DMS114 treated with DMSO at 0.1 percent for 48 hours (cell line): ENCODE measurements at regions not wholly inside any gene's neighbourhood (a gene's known extent, or its start where the extent isn't known, plus 50 kb on each side); places are given as distances from the start of the nearest gene placed in this dataset.

ENCODE experiments used
- DNase-seq: peaks from one replicate; lab custom pipeline; 2025; ENCODE audit not compliant: unreplicated experiment; lab: John Stamatoyannopoulos, UW

DNA sequence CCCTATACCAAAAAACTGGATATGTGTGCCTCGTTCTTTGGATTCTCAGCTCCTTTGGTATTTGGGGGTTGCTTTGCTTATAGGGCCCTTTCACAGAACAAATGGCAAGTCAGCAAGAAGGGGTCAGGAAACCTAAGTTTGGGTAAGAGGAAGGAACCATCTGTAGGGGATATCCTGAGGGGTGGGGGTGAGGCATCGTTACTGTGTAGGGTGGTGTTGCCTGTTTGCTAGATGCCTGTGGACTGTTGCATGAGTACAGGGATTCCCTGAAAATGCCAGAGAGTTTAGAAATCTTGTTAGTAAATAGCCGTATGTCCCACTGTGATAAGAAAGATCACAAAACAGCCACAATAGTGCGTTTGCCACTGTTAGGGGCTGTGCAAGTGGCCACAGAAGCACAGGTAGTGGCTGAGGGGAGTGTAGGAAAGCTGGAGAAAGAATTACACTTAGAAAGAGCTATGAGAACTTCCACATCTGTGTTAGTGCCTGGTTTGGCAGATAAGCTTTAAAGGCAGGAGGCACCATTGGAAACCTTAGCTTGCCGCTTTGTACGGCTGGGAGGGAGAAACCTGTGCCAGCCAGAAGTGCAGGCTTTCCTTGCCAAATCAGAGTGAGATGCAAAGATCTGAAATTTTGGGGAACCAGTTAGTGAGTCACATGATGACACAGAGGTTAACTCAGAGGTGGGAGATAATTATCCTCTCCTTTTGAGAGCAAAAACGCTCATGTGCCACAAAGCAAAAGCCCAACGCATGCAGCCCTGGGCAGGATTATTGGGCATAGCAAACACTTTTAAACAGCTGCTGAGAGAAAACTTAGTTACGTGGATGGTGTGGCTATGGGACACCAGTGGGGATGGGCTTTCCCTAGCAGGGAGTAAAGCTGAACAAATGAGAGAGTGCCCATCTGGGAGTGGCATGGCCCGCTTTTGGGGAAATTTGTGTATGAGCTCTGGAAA lies 343.7 kb downstream of the ARAP2 start:
- DNase-seq, result no peak

DNA sequence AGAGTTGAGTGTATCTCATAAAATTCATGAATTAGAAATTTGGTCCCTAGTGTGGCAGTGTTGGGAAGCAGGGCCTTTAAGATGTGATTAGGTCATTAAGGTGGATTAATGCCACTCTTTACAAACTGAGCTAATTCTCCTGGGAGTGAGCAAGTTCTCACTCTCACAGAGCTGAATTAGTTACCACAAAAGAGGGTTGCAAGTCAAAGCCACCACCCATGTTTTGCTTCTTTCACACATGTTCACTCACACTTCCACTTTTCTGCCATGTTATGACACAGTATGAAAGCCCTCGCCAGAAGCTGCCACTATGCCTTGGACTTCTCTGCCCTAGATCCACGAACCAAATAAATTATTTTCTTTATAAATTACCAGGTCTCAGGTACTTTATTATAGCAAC lies 332.1 kb downstream of the ARAP2 start:
- no peak for DNase-seq

DNA sequence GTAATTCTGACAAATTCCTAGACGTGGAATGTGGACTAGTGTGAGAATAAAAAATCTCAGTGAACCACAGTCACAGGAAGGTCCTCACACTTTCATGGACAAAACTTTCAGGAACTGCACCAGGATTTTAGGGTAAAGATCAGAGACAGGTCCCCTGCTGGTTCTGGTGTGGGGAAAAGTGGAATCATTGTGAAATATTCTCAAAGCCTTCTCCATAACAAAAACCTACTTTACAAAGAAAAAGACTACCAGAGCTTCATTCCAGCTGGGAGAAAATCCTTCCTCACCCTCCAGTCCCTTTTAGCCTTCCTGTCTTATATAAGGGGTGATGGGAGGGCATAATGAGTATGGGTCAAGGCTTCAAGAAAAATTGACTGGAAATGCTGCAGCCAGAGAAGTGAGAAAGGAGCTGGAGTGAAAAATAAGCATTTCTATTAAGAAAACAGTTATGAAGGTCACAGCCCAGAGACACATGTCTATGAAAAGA lies 325.8 kb downstream of the ARAP2 start:
- DNase-seq, result no peak

DNA sequence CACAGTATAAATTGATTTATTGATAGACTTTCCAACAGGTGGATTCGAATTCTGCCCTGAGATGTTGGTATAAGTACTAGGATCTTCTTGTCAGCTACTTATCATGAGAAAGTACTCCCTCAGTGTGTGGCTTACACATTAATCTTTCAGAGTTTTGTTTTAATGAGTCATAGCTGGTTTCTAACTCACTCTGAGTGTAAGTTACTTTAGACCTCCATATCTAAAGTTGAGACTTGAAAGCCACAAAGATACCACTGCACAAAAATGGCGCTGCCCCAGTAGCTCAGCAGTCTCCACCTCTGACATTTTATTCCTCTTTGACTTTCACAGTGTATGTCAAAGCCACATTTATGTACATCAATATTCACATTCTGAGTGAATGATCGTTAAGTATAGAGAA lies 318.5 kb downstream of the ARAP2 start:
- DNase-seq, result no peak

DNA sequence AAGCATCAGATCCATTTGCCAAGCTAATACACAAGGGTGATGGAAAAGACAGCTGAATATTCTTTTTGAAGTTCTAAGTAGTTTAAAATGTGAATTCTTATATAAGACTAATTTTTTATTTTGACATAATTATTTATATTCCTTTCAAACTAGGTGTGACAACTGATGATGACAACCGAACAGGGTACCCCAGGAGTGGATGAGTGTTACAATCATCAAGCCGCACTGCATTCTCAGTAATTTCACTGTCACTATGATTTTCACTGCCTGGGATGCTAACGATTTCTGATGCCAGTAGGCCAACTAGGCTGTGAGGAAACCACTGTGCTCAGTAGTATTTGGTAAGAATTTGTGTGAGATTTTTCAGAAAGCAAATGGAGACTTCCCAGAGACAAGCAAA lies 317.5 kb downstream of the ARAP2 start:
- no peak for DNase-seq

DNA sequence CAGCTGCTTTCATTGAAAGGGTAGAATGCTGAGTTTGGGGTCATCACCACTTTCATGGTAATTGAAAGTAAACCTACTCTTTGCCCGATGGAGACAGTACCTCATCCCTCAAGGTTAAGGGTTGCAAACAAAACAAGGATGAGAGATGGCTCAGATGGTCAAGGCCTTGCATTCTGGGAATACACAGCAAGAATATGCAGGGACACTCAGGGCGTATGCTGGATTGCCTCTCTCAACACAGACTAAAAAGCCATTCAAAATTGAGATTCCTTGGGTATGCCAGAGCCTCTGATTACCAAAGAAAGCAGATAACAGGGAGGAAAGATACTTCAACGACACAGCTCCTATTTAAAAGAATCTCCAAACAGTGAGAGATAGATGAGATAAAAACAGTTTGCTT lies 310.4 kb downstream of the ARAP2 start:
- DNase-seq, result no peak

DNA sequence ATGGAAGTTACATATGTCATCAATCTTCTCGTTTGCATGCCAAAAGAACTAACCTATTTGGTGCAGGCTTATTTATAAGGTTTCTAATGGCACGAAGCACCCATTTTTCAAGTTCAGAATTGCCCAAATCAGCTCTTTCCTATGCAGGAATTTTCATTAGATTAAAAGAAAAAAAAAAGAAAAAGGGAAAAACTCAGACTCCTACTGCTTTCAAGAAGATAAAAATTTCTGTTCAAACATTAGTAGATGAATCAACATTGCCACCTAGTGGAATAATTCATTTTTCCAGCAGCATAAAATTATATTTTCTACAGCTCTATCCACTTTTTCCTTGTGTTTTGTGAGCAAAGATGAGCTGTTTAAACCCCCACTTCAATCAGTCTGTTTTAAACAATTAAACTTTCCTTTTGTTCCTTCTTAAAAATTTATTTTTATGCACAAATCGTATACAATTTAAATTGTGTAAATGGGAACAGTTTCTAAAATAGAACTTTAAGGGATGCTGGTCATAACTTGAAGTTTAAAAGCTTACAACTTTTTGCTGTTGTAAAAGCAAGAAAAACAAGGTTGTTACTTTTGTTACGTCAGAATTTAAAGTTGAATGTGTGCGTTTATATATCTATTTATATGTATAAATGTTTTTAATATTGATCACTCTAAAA lies 309.9 kb downstream of the ARAP2 start:
- DNase-seq, result peak; percentile 11

DNA sequence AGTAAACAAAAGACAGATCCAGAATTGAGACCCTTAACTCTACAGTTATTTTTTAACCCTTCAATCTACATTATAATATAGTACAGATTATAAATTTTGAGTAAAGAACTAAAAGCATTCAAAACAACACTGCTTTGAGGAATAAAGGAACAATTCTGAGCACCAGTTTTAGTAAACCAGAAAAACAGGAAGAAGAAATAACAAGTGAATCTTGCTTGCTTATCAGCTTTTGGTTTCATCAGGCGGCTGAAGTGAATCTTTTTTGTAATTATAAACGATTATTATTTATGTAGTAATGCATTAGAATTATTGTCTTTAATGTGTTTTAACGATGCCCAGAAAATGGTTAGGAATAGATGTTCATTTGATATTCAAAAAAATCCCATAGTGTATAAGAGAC lies 305.4 kb downstream of the ARAP2 start:
- DNase-seq, result no peak

DNA sequence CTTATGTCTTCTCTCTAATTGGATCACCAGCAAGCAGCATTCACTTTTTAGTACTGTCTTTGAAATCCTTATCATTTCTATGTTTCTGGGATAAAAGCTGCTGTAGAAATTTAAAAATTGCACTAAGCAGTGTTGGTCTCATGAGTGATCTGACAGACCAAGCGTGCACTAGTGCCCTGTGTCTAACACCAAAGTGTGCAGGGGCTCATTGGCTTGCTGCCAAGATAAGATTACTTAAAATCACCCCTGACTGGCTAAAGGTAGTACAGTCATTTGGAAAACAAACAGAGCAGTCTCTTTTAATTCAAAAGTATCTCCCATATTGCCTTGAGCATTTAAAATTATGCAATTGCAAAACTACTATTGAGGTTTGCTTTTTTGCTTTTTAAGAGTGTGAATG lies 304.6 kb downstream of the ARAP2 start:
- no peak for DNase-seq

DNA sequence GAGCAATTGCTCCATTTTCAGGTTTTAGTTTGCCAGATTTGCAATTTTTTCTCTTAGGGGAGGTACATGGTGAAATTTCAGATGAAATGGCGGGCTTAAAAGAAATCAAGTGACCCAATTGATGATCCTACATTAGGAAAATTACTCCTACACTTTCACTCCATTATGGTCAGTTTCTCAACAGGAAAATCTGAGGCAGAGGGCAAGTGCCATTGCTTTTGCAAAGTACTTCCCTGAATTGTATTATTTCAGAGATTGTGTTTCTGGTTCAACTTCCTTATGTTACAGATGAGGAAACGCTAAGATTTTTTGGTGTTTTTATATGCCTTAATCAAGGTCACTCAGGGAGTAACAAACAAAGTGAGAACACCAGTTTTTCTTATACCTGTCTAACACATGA lies 302.2 kb downstream of the ARAP2 start:
- DNase-seq, result no peak

DNA sequence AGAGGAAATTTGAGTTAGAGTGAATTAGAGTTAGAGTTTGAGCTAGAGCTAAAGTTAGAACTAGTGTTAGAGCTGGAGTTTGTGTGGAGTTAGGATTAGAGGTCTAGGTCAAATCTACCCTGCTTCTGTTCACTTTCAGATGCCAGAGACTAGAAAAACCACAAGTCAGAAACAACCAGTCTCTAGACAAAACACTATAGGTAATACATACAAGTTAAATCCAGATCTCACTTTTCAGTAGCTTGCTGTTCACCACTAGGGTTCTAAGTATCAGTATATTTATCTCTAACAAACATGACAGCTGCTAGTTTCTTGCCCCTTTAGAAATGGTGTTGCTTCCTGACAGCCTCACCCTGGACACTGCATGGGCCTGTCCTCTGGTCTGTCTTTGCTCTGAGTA lies 300.7 kb downstream of the ARAP2 start:
- DNase-seq, result no peak

DNA sequence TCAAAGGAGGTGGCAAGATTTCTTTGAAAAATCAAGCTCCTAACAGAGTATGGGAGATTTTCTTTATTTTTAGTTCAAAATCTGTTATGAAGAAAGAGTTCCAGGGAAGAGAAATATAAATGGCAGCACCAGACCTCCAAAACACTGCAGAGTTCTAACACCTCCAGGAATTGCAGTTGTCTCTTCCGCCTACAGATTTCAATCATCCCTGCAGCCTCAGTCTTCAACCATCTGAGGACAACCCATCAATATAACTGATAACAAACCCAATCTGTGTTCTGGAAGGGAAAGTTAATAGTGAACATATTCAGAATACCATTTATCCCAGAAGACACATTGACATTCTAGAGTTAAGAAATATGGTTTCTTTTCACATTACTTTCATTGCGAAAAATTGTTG lies 296.1 kb downstream of the ARAP2 start:
- no peak for DNase-seq

DNA sequence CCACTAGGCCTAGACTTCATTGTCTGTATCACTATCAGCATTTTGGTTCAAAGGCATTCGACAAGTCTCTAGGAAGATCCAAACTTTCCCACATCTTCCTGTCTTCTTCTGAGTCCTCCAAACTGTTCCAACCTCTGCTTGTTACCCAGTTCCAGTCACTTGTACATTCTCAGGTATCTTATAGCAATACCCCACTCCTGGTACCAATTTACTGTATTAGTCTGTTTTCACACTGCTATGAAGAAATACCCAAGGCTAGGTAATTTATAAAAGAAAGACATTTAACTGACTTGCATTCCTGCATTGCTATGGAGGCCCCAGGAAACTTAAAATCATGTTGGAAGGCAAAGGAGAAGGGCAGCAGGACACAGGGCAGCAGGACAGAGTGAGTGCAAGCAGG lies 293.9 kb downstream of the ARAP2 start:
- no peak for DNase-seq

DNA sequence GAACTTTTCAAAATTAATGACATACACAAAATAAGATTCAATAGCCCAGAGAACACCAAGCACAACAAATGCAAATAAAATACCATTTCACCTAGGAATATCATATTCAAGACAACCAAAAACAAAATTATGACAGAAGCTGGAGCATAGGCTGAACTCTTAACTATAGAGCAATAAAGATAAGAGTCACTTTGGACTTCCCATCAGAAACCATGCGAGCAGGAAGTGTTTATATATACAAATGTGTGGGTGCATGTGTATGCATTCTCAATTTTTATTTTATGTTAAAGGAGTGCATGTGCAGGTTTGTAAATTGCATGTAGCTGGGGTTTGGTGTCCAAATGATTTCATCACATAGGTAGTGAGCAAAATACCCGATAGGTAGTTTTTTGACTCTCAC lies 291.6 kb downstream of the ARAP2 start:
- DNase-seq, result no peak

DNA sequence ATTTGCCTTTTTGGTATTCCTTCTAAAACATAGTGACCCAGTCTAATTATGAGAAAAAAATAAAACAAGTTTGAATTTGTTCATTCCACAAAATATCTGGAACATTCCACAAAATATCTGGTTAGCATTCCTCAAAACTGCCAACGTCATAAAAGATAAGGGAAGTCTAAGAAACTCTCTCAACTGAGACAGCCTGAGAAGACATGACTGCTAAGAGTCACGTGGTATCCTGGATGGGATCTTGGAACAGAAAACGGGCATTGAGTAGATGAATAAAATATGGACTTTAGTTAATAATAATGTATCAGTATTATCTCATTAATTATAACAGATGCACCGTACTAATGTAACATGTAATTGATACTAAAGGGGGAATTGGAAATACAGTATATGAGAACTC lies 280.9 kb downstream of the ARAP2 start:
- no peak for DNase-seq

DNA sequence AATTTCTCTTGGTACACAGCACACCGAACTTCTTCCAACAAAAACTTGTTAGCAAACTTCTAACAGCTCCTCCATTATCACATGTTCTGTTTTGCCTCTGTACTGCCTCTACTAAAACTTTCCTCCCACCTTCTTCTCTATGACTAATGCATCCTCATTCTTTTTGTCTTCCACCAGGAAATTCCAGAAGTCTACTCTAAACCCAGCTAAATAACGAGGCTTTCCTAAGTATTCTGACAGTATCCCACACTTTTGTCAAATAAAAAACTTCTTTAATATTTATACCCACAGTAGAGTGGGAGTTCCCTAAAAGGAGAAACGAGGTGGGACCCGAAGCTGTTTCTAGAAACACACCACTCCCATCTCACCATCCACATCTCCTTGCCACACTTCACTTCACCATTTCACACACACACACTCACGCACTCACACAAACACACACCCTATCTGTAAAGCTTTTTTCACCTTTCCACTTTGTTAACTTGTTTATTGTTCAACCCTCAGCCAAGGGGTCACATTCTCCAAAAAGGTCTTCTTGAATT lies 280.3 kb downstream of the ARAP2 start:
- no peak for DNase-seq

DNA sequence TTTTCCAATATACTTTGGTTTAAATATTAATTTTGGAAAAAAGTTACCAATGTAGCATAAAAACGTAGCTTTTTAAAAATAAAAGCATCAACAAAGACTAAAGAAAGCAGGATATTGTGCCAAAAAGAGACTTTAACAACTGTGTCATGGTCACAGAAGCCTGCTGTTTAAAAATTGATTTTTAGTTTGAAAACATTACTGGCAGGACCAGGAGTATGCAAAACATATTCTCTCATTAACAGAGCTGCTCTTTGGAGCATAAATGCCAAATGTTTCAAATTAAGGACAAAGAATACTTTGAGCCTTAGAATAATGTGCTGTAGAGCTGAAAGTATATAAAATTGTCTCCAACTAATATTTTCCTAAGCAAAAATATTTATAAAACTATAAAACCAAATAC lies 279.0 kb downstream of the ARAP2 start:
- DNase-seq, result no peak

DNA sequence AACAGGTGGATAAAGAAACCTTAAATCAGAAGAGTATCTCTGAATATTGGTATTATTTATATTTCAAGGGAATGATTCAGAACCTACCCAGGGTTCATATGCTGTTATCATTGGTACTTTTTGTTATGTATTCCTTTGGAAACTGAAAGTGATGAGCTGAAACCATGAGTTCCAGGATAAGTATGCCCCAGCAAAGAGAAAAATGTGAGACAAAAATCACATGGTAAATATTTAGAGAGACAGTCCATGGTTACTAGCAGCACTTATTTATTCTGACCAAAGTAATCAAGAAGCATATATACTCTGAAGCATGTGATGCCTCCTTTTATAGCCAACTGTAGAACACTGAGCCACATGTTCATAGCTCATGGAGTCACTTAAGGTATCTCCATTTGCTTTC lies 277.7 kb downstream of the ARAP2 start:
- no peak for DNase-seq

DNA sequence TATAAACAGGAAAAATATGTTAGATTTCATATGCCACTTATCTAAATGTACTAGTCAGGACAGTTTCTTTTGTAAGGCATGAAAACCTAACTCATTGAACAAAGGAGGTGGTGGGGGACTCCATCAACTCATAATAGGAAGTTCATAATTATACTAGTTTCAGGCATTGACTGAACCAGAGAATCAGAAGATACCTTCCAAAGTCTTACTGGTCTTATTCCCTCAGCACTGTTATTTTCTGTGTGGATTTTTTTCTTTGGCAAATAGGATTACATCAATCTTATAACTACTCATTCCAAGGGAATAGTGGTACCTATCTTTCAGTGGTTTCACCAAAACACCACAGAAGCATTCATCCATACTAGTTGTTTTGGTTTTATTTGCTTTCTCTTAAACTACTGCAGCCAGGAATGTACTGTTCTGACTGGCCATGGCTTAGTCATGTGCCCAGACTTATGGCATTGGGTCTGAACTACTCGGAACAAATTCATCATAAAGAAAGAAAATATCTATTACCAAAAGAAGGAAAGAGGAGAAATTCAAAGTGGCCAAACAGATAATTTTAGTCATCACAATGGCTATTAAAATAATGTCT lies 273.9 kb downstream of the ARAP2 start:
- DNase-seq, result no peak

DNA sequence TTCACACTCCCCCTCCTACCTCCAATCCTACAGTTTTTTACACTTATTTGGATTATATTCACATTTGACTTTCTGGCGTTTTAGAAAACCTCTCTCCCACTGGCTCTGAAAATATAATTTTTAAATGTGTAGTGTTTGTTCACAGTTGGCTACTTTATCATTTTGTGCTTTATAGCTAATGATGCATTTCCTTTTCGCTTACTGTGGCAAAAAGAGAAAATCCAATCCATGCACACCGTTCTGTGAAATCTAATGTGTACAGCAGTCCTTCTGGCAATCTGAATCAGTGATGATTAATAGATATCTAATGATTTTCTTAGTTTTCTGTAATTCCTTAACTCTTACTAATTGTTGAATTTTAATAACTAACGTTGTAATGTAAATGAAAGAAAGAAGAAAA lies 271.5 kb downstream of the ARAP2 start:
- no peak for DNase-seq

DNA sequence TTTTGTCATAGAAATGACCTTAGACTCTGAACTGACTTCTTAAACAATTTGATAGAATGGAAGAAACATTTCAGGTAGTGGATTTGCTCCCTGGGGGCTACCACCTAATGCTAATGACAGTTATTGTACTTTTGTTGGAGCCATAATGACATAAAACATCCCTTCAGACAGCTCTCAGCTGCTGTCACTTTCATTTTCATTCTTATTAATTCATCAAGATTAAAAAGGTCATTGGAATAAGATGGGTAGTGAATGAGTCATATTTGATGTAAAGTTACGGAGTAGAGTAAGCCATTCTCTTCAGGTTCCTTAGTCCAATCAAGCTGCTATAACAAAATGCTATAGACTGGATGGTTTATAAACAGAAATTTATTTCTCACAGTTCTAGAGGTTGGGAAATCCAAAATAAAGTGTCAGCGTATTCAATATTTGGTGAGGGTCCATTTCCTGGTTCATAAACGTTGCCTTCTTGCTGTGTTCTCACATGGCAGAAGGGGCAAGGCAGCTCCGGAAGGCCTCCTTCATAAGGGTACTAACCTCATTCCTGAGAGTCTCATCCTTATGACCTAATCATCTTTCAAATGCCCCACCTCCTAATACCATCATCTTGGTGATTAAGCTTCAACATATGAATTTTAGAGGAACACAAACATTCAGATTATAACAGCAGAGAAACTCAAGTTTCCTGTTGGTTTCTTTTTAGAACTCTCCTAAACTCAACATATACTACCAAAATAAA lies 268.5 kb downstream of the ARAP2 start:
- no peak for DNase-seq
